HUES6 (cell line): ENCODE measurements at regions not wholly inside any gene's neighbourhood (a gene's known extent, or its start where the extent isn't known, plus 50 kb on each side); places are given as distances from the start of the nearest gene placed in this dataset.

Experiments used
- H3K27ac ChIP-seq: 2 replicates; pipeline ENCODE4 v1.7.0; 2013; ENCODE audit warnings: low read depth, mild to moderate bottlenecking, low read length, inconsistent platforms
- H3K27me3 ChIP-seq: 2 replicates; pipeline ENCODE4 v1.6.1; 2013; ENCODE audit warnings: low read length; ENCODE audit not compliant: control insufficient read depth, insufficient read depth
- H3K36me3 ChIP-seq: 2 replicates; pipeline ENCODE4 v1.6.1; 2013; ENCODE audit warnings: low read length; ENCODE audit not compliant: control insufficient read depth, insufficient read depth
- H3K4me1 ChIP-seq: 2 replicates; pipeline ENCODE4 v1.6.1; 2013; ENCODE audit warnings: low read length; ENCODE audit not compliant: control insufficient read depth, insufficient read depth
- H3K4me3 ChIP-seq: 2 replicates; pipeline ENCODE4 v1.5.1; 2013; ENCODE audit warnings: low read depth, low read length
- H3K9ac ChIP-seq: one replicate; pipeline ENCODE4 v1.6.1; 2013; ENCODE audit warnings: mild to moderate bottlenecking, low read length
- H3K9me3 ChIP-seq: 2 replicates; pipeline ENCODE4 v1.6.1; 2013; ENCODE audit warnings: low read depth, low read length; ENCODE audit not compliant: control insufficient read depth, insufficient read depth

- Histone ChIP-seq H3K9ac (no peak overlapping the region), H3K36me3 (no peaks in the 10 kb centered on the region), H3K4me3 (no peak overlapping the region), H3K9me3 (no peaks in the 10 kb centered on the region), H3K27ac (no peak overlapping the region), H3K27me3 (no peaks in the 10 kb centered on the region), H3K4me1 (no peaks in the 10 kb centered on the region)
These were observed 169.2 kb downstream of the ASB1 start for GRCh38 chr2:238595750-238596570.

- H3K9me3 ChIP-seq = no peaks in the 10 kb centered on the region
- H3K27me3 ChIP-seq = no peaks in the 10 kb centered on the region
- no peak overlapping the region for H3K9ac ChIP-seq
- H3K4me3 ChIP-seq = no peak overlapping the region
- H3K27ac ChIP-seq = no peak overlapping the region
- H3K4me1 ChIP-seq = no peaks in the 10 kb centered on the region
- H3K36me3 ChIP-seq = no peaks in the 10 kb centered on the region
These were observed 170.1 kb downstream of the ASB1 start for GRCh38 chr2:238596571-238597551.

- Histone ChIP-seq H3K9ac (no peak overlapping the region), H3K9me3 (no peaks in the 10 kb centered on the region), H3K27me3 (no peaks in the 10 kb centered on the region), H3K4me1 (no peaks in the 10 kb centered on the region), H3K27ac (no peak overlapping the region), H3K36me3 (no peaks in the 10 kb centered on the region), H3K4me3 (no peak overlapping the region)
These were observed 171.2 kb downstream of the ASB1 start for GRCh38 chr2:238597638-238598528.

- Histone ChIP-seq H3K27ac (no peak overlapping the region), H3K9me3 (peaks cover 8% of the 10 kb centered on the region; the same call in 1 of the 2 replicates), H3K4me1 (no peaks in the 10 kb centered on the region), H3K9ac (no peak overlapping the region), H3K4me3 (no peak overlapping the region), H3K36me3 (no peaks in the 10 kb centered on the region), H3K27me3 (no peaks in the 10 kb centered on the region)
These were observed 172.2 kb downstream of the ASB1 start for GRCh38 chr2:238598802-238599530.

GRCh38 chr2:238599549-238600505 lies 173.1 kb downstream of the ASB1 start:
- no peaks in the 10 kb centered on the region for H3K27me3 ChIP-seq
- no peaks in the 10 kb centered on the region for H3K36me3 ChIP-seq
- H3K4me3 ChIP-seq = no peak overlapping the region
- peaks cover 8% of the 10 kb centered on the region; the same call in 1 of the 2 replicates for H3K9me3 ChIP-seq
- H3K4me1 ChIP-seq = no peaks in the 10 kb centered on the region
- no peak overlapping the region for H3K27ac ChIP-seq
- no peak overlapping the region for H3K9ac ChIP-seq

- Histone ChIP-seq H3K4me3 (no peak overlapping the region), H3K27me3 (no peaks in the 10 kb centered on the region), H3K9me3 (peaks cover 8% of the 10 kb centered on the region; the same call in 1 of the 2 replicates), H3K36me3 (no peaks in the 10 kb centered on the region), H3K4me1 (no peaks in the 10 kb centered on the region), H3K27ac (no peak overlapping the region), H3K9ac (no peak overlapping the region)
These were observed 174.0 kb downstream of the ASB1 start for GRCh38 chr2:238600506-238601432.

GRCh38 chr2:238601433-238602222 lies 174.9 kb downstream of the ASB1 start:
- Histone ChIP-seq H3K4me1 (no peaks in the 10 kb centered on the region), H3K27ac (no peak overlapping the region), H3K9me3 (peaks cover 8% of the 10 kb centered on the region; the same call in 1 of the 2 replicates), H3K36me3 (no peaks in the 10 kb centered on the region), H3K27me3 (no peaks in the 10 kb centered on the region), H3K9ac (no peak overlapping the region), H3K4me3 (no peak overlapping the region)

- Histone ChIP-seq H3K27me3 (no peaks in the 10 kb centered on the region), H3K4me1 (no peaks in the 10 kb centered on the region), H3K36me3 (no peaks in the 10 kb centered on the region), H3K9me3 (peaks cover 8% of the 10 kb centered on the region; the same call in 1 of the 2 replicates), H3K27ac (no peak overlapping the region), H3K4me3 (no peak overlapping the region), H3K9ac (no peak overlapping the region)
These were observed 175.7 kb downstream of the ASB1 start for GRCh38 chr2:238602223-238602960.
